ENCODE measurements at regions not wholly inside any gene's neighbourhood (a gene's known extent, or its start where the extent isn't known, plus 50 kb on each side); places are given as distances from the start of the nearest gene placed in this dataset.

- no TSS peak for BruUV-seq (replicated peaks)
- no peak overlapping the region for H3K9ac ChIP-seq (replicated peaks; ENCODE audit: extremely low read depth, insufficient read depth, low read length)
- CTCF ChIA-PET: no interaction called here
- no peak overlapping the region for H3K27ac ChIP-seq (ENCODE audit: insufficient read depth, low read depth, low read length)
- no peak for TF ChIP-seq CTCF (IDR thresholded peaks at IDR 0.05; ENCODE audit: extremely low read depth in 1 of 2, insufficient read depth in 1 of 2, low read depth in 1 of 2, low read length in 2 of 2)
- no peak for TF ChIP-seq JUN (IDR thresholded peaks at IDR 0.05; ENCODE audit: borderline replicate concordance, insufficient read depth, insufficient read length, low read depth)
- TF ChIP-seq FOS (IDR thresholded peaks at IDR 0.05; ENCODE audit: borderline replicate concordance, insufficient read depth, low read length): no peak
- no peak for TF ChIP-seq POLR2AphosphoS5 (IDR thresholded peaks at IDR 0.05; ENCODE audit: insufficient read depth, low read depth, low read length)
- TF ChIP-seq POLR2A (IDR thresholded peaks at IDR 0.05; ENCODE audit: low read depth, low read length): no peak
- TF ChIP-seq MYC (IDR thresholded peaks at IDR 0.05; ENCODE audit: low read depth, low read length): no peak
- no peak for TF ChIP-seq MAX (IDR thresholded peaks at IDR 0.05; ENCODE audit: insufficient read depth, insufficient read length)
- TF ChIP-seq GATA2 (IDR thresholded peaks at IDR 0.05; ENCODE audit: insufficient read depth, insufficient read length, low read depth, low read length): no peak
- no peak for TF ChIP-seq EZH2 (IDR thresholded peaks at IDR 0.05; ENCODE audit: borderline replicate concordance, low read depth, low read length, severe bottlenecking)
- dilution Hi-C loops (cut with MboI; ENCODE audit: extremely low pct_ligation_motif_present, low sequenced_read_pairs): no loop called here
- intact Hi-C loops (cut with micrococcal nuclease): no loop called here
- H3K27me3 ChIP-seq (ENCODE audit: control insufficient read depth in 2 of 2, insufficient read depth in 2 of 2, low read length in 2 of 2): no peaks in the 10 kb centered on the region
- DNase-seq (ENCODE audit: low read depth, low spot score): no peak
- H3K79me2 ChIP-seq (ENCODE audit: control insufficient read depth, insufficient read depth, low read length): no peaks in the 10 kb centered on the region
- H4K20me1 ChIP-seq (replicated peaks; ENCODE audit: control insufficient read depth, extremely low read depth, insufficient read depth, low read length): no peaks in the 10 kb centered on the region
- H3K4me1 ChIP-seq (ENCODE audit: control insufficient read depth, extremely low read depth, insufficient read depth, low read length): no peaks in the 10 kb centered on the region
- no peaks in the 10 kb centered on the region for H3K9me1 ChIP-seq (replicated peaks; ENCODE audit: control insufficient read depth, extremely low read depth, insufficient read depth, low read length)
- H3K9me3 ChIP-seq (replicated peaks; ENCODE audit: control insufficient read depth, insufficient read depth, low read length): peaks cover 2% of the 10 kb centered on the region
- H2AFZ ChIP-seq (ENCODE audit: low read depth, low read length): no peak overlapping the region
- no peak overlapping the region for H3K4me3 ChIP-seq (replicated peaks in 1 of 3; ENCODE audit: insufficient read depth in 1 of 3, low read depth in 1 of 3, low read length in 3 of 3)
- POLR2A ChIA-PET: no interaction called here
- H3K4me2 ChIP-seq (ENCODE audit: insufficient read depth, low read length): no peak overlapping the region
- no peaks in the 10 kb centered on the region for H3K36me3 ChIP-seq (ENCODE audit: control insufficient read depth in 2 of 2, extremely low read depth in 1 of 2, insufficient read depth in 2 of 2, low read length in 2 of 2)
- no peak for FAIRE-seq
Observed at GRCh38 chr5:27906931-27907601, 868.7 kb upstream of the CDH9 start.

Data from endothelial cell of umbilical vein (primary cell).